Activated CD8-positive, alpha-beta memory T cell treated with anti-CD3 and anti-CD28 coated beads, Interleukin-2, amount 10 ng/mL, durations not matched to agents 7 days and 5 days (primary cell): ENCODE measurements at regions not wholly inside any gene's neighbourhood (a gene's known extent, or its start where the extent isn't known, plus 50 kb on each side); places are given as distances from the start of the nearest gene placed in this dataset.

Experiments
- ATAC-seq: fragments of 150-1000 bp; cut with Tn5 transposase; one replicate; pipeline ENCODE4 v1.10.0; 2021; ENCODE audit warnings: moderate library complexity
- CTCF ChIA-PET: fragments of 350-600 bp; sonication (Branson Sonifier 250); formaldehyde crosslinking; loops from one replicate; lab custom pipeline; 2021; ENCODE audit warnings: antibody characterized with exemption; lab: Charles Lee
- DNase-seq: peaks from one replicate; pipeline ENCODE4 v3.0.0-alpha.2; 2020
- H3K27ac Mint-ChIP-seq: one replicate; pipeline ENCODE4 v1.8.0; 2021; ENCODE audit warnings: mild to moderate bottlenecking, mixed read lengths
- H3K27me3 Mint-ChIP-seq: one replicate; pipeline ENCODE4 v1.8.0; 2021; ENCODE audit warnings: mixed read lengths
- H3K36me3 Mint-ChIP-seq: one replicate; pipeline ENCODE4 v1.8.0; 2021; ENCODE audit warnings: mild to moderate bottlenecking, mixed read lengths
- H3K4me1 Mint-ChIP-seq: one replicate; pipeline ENCODE4 v1.8.0; 2021; ENCODE audit warnings: mixed read lengths
- H3K4me3 Mint-ChIP-seq: one replicate; pipeline ENCODE4 v1.8.0; 2021; ENCODE audit warnings: mild to moderate bottlenecking, moderate library complexity, mixed read lengths
- H3K9me3 Mint-ChIP-seq: one replicate; pipeline ENCODE4 v1.8.0; 2022; ENCODE audit warnings: low read depth, mixed read lengths

- Mint-ChIP-seq H3K4me3 (no peak overlapping the region), H3K27me3 (no peaks in the 10 kb centered on the region), H3K4me1 (no peaks in the 10 kb centered on the region), H3K9me3 (no peaks in the 10 kb centered on the region), H3K27ac (no peak overlapping the region), H3K36me3 (no peaks in the 10 kb centered on the region)
- CTCF ChIA-PET: no interaction called here
- ATAC-seq: no peak
- no peak for DNase-seq
Measured at GRCh38 chr4:24279469-24279868, 304.9 kb downstream of the DHX15 start.

GRCh38 chr4:24278693-24279092, 305.7 kb downstream of the DHX15 start:
- Mint-ChIP-seq H3K27me3 (no peaks in the 10 kb centered on the region), H3K9me3 (no peaks in the 10 kb centered on the region), H3K36me3 (no peaks in the 10 kb centered on the region), H3K4me1 (no peaks in the 10 kb centered on the region), H3K27ac (no peak overlapping the region), H3K4me3 (no peak overlapping the region)
- no peak for DNase-seq
- no peak for ATAC-seq
- CTCF ChIA-PET: no interaction called here

GRCh38 chr4:24274381-24274941, 309.9 kb downstream of the DHX15 start:
- H3K36me3 Mint-ChIP-seq: no peaks in the 10 kb centered on the region
- no peak for ATAC-seq
- H3K4me3 Mint-ChIP-seq: no peak overlapping the region
- CTCF ChIA-PET: no interaction called here
- no peak overlapping the region for H3K27ac Mint-ChIP-seq
- no peaks in the 10 kb centered on the region for H3K9me3 Mint-ChIP-seq
- no peaks in the 10 kb centered on the region for H3K4me1 Mint-ChIP-seq
- no peak for DNase-seq
- no peaks in the 10 kb centered on the region for H3K27me3 Mint-ChIP-seq

- ATAC-seq: no peak
- Mint-ChIP-seq H3K27me3 (no peaks in the 10 kb centered on the region), H3K27ac (no peak overlapping the region), H3K4me3 (no peak overlapping the region), H3K9me3 (no peaks in the 10 kb centered on the region), H3K4me1 (no peaks in the 10 kb centered on the region), H3K36me3 (no peaks in the 10 kb centered on the region)
- no peak for DNase-seq
- CTCF ChIA-PET: no interaction called here
Measured at GRCh38 chr4:24273136-24273535, 311.2 kb downstream of the DHX15 start.

GRCh38 chr4:24266951-24267722, 317.2 kb downstream of the DHX15 start:
- H3K27me3 Mint-ChIP-seq: no peaks in the 10 kb centered on the region
- no peaks in the 10 kb centered on the region for H3K9me3 Mint-ChIP-seq
- no peak overlapping the region for H3K27ac Mint-ChIP-seq
- CTCF ChIA-PET: no interaction called here
- H3K4me3 Mint-ChIP-seq: no peak overlapping the region
- no peak for ATAC-seq
- DNase-seq: no peak
- H3K4me1 Mint-ChIP-seq: no peaks in the 10 kb centered on the region
- H3K36me3 Mint-ChIP-seq: no peaks in the 10 kb centered on the region

GRCh38 chr4:24265989-24266388, 318.4 kb downstream of the DHX15 start:
- Mint-ChIP-seq H3K9me3 (no peaks in the 10 kb centered on the region), H3K36me3 (no peaks in the 10 kb centered on the region), H3K4me3 (no peak overlapping the region), H3K4me1 (no peaks in the 10 kb centered on the region), H3K27ac (no peak overlapping the region), H3K27me3 (no peaks in the 10 kb centered on the region)
- DNase-seq: no peak
- CTCF ChIA-PET: no interaction called here
- no peak for ATAC-seq

- CTCF ChIA-PET: no interaction called here
- Mint-ChIP-seq H3K4me3 (no peak overlapping the region), H3K36me3 (no peaks in the 10 kb centered on the region), H3K27me3 (no peaks in the 10 kb centered on the region), H3K9me3 (no peaks in the 10 kb centered on the region), H3K4me1 (no peaks in the 10 kb centered on the region), H3K27ac (no peak overlapping the region)
- no peak for DNase-seq
- no peak for ATAC-seq
Measured at GRCh38 chr4:24262616-24263015, 321.7 kb downstream of the DHX15 start.

GRCh38 chr4:24262084-24262483, 322.3 kb downstream of the DHX15 start:
- H3K9me3 Mint-ChIP-seq: no peaks in the 10 kb centered on the region
- ATAC-seq (no peak), DNase-seq (no peak)
- no peaks in the 10 kb centered on the region for H3K4me1 Mint-ChIP-seq
- no peaks in the 10 kb centered on the region for H3K36me3 Mint-ChIP-seq
- no peak overlapping the region for H3K27ac Mint-ChIP-seq
- no peaks in the 10 kb centered on the region for H3K27me3 Mint-ChIP-seq
- CTCF ChIA-PET: no interaction called here
- H3K4me3 Mint-ChIP-seq: no peak overlapping the region

- no peak overlapping the region for H3K27ac Mint-ChIP-seq
- ATAC-seq (no peak), DNase-seq (no peak)
- no peaks in the 10 kb centered on the region for H3K4me1 Mint-ChIP-seq
- no peaks in the 10 kb centered on the region for H3K36me3 Mint-ChIP-seq
- CTCF ChIA-PET: no interaction called here
- no peaks in the 10 kb centered on the region for H3K9me3 Mint-ChIP-seq
- H3K27me3 Mint-ChIP-seq: no peaks in the 10 kb centered on the region
- H3K4me3 Mint-ChIP-seq: no peak overlapping the region
Measured at GRCh38 chr4:24260923-24261564, 323.3 kb downstream of the DHX15 start.

GRCh38 chr4:24260133-24260715, 324.1 kb downstream of the DHX15 start:
- Mint-ChIP-seq H3K27ac (no peak overlapping the region), H3K9me3 (no peaks in the 10 kb centered on the region), H3K36me3 (no peaks in the 10 kb centered on the region), H3K27me3 (no peaks in the 10 kb centered on the region), H3K4me1 (no peaks in the 10 kb centered on the region), H3K4me3 (no peak overlapping the region)
- ATAC-seq (no peak), DNase-seq (no peak)
- CTCF ChIA-PET: no interaction called here

GRCh38 chr4:24256547-24256946, 327.8 kb downstream of the DHX15 start:
- no peak overlapping the region for H3K4me3 Mint-ChIP-seq
- H3K36me3 Mint-ChIP-seq: no peaks in the 10 kb centered on the region
- no peaks in the 10 kb centered on the region for H3K9me3 Mint-ChIP-seq
- no peak for ATAC-seq
- H3K27ac Mint-ChIP-seq: no peak overlapping the region
- DNase-seq: no peak
- H3K4me1 Mint-ChIP-seq: no peaks in the 10 kb centered on the region
- CTCF ChIA-PET: no interaction called here
- H3K27me3 Mint-ChIP-seq: no peaks in the 10 kb centered on the region

- no peak overlapping the region for H3K4me3 Mint-ChIP-seq
- H3K4me1 Mint-ChIP-seq: no peaks in the 10 kb centered on the region
- no peaks in the 10 kb centered on the region for H3K9me3 Mint-ChIP-seq
- no peak for DNase-seq
- ATAC-seq: no peak
- no peak overlapping the region for H3K27ac Mint-ChIP-seq
- no peaks in the 10 kb centered on the region for H3K27me3 Mint-ChIP-seq
- H3K36me3 Mint-ChIP-seq: no peaks in the 10 kb centered on the region
- CTCF ChIA-PET: no interaction called here
Measured at GRCh38 chr4:24256066-24256465, 328.3 kb downstream of the DHX15 start.

GRCh38 chr4:24252121-24252520, 332.2 kb downstream of the DHX15 start:
- Mint-ChIP-seq H3K27me3 (no peaks in the 10 kb centered on the region), H3K4me1 (no peaks in the 10 kb centered on the region), H3K36me3 (no peaks in the 10 kb centered on the region), H3K4me3 (no peak overlapping the region), H3K27ac (no peak overlapping the region), H3K9me3 (no peaks in the 10 kb centered on the region)
- CTCF ChIA-PET: no interaction called here
- no peak for DNase-seq
- no peak for ATAC-seq

GRCh38 chr4:24251589-24251988, 332.8 kb downstream of the DHX15 start:
- Mint-ChIP-seq H3K4me3 (no peak overlapping the region), H3K27ac (no peak overlapping the region), H3K36me3 (no peaks in the 10 kb centered on the region), H3K4me1 (no peaks in the 10 kb centered on the region), H3K9me3 (no peaks in the 10 kb centered on the region), H3K27me3 (no peaks in the 10 kb centered on the region)
- ATAC-seq: no peak
- CTCF ChIA-PET: no interaction called here
- DNase-seq: no peak
